HG02840 (cell line): ENCODE measurements at regions not wholly inside any gene's neighbourhood (a gene's known extent, or its start where the extent isn't known, plus 50 kb on each side); places are given as distances from the start of the nearest gene placed in this dataset.

Source experiments
- ATAC-seq: cut with Tn5 transposase; IDR thresholded peaks from one replicate; pipeline ENCODE4 v1.9.1; 2021; ENCODE audit warnings: mild to moderate bottlenecking, moderate library complexity, moderate number of reproducible peaks; ENCODE audit not compliant: unreplicated experiment, low FRiP score

DNA sequence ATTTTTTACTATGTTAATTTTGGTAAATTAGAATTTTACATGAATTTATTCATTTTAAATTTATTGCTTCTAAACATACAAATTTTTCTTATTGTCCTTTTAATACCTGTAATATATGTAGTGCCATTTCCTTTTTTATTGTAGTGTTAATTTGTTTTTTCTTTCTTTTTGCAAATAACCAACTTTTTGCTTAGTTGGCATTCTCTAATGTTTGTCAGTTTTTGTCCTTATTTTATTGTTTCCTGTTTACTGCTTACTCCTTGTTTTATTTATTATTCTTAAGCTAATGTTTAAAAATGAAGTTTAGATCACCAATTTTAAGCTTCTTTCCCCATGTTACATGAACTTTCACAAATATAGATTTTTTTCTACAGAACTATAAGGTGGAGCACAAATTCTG lies 516.6 kb downstream of the SLITRK1 start:
- no peak for ATAC-seq

DNA sequence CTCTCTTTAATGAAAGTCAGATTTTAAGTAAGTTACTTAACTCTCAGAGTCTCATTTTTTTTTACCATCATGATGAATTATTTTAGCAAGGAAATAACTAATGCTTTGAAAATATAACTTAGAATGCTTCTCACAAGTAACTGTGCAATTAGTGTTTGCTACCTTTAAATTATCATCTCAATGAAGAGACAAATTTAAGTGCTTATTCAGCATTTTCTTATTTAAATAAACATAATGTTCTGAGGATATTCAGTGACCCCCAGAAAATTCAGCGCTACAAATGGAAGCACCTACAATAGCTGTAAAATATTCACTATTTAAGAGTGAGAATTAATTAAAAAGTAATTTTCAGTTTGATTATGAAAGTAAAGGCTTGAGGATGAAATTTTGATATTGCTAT lies 527.2 kb downstream of the SLITRK1 start:
- ATAC-seq: no peak

DNA sequence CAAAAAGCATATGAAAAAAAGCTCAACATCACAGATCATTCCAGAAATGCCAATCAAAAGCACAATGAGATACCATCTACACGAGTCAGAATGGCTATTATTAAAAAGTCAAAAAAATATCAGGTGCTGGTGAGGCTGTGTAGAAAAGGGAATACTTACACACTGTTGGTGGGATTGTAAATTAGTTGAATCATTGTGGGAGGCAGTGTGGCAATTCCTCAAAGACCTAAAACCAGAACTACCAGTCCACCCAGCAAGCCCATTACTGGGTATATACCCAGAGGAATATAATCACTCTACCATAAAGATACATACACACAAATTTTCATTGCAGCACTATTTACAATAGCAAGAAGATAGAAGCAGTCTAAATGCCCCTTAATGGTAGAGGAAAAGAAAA lies 529.9 kb downstream of the SLITRK1 start:
- no peak for ATAC-seq

DNA sequence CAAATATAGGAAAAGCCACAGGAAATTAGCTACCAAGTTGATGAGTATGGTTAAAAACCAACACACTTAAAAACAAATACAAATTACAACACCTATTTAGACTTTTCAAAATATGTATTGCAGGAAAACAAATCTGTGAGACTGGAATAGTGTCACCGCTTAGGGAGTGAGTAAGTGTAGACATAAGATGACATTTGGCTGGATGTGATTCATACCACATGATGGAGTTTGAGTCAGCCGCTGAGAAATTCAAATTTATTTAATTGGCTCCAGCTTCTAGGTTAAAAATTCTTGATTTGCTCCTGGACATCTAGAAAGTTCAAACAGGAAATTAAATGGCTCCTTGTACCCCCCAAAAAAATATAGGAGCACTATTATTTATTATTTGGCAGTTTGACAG lies 531.7 kb downstream of the SLITRK1 start:
- ATAC-seq: no peak

DNA sequence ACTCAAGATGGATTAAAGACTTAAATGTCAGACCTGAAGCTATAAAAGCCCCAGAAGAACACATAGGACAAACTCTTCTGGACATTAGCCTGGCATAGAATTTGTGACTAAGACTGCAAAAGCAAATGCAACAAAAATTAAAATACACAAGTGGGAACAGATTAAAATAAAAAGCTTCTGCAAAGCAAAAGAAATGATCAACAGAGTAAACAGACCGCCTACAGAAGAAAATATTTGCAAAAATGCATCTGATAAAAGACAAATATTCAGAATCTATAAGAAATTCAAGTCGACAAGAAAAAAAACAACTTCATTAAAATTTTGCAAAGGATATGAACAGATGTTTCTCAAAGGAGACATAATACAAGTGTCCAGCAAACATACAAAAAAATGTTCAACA lies 537.8 kb downstream of the SLITRK1 start:
- ATAC-seq: no peak

DNA sequence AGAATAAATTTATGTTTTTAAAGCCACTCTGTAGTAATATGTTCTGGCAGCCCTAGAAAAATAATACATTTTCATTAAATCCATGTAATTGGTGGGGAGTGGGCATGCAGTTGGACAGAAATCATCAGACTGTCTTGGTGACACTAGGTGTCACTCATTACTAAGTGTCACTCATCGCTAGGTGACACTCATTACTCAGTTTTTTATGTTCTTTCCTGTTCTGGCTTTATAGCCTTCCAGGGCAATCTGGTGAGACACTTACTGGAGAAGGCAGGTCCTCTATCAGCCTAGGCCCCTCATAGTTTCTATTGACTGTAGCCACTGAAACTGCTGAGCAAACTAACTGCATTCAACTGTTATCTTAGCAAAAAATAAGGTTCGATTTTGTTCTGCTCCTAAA lies 542.1 kb downstream of the SLITRK1 start:
- no peak for ATAC-seq

DNA sequence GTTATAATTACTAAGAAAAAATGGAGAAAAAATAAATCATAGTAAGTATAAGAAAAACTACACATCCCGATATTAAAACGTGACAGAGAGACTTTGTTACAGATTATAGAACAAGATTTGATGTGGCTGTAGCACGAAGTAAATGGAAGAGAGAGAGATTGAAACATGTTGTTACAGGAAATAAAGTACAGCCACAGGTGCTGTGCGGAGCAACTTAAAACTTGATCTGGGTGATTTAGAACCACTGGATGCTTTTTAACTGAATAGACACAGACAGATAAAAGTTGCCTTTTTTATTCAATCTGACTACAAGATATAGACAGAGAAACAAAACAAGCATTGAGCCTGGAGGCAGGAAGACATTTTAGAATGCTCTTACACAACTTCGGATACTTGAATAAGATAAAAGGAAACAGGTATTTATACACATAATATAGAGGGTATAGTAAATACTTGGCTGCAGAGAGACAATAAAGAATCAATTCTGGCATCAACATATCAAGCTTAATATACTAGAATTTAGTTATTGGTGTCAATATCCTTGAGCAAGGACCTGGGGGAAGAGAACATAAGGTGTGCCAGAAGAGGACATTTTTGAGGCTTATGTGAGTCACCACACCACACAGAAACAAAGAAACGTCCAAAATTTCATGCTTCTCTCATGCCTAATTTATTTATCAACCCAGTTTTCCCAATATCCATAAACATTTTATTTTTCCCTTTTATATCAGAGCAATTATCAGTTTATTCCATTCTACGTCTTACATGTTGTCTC lies 548.5 kb downstream of the SLITRK1 start:
- no peak for ATAC-seq

DNA sequence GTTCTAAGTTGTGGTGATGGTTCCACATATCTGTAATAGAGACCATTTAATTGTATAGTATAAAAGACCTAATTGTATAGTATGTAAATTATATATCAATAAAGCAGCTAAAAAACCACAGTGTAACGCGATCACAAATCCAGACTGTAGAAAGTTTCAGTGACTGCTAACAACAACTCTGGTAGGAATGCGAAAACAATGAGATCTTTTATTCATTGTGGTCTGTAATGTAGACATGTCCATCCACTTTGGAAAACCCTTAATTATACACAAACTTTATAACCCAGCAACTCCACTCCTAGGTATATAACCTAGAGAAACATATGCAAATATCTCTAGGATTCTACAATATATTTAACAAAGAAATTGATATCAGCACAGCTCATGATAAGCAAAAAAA lies 549.5 kb downstream of the SLITRK1 start:
- ATAC-seq: no peak

DNA sequence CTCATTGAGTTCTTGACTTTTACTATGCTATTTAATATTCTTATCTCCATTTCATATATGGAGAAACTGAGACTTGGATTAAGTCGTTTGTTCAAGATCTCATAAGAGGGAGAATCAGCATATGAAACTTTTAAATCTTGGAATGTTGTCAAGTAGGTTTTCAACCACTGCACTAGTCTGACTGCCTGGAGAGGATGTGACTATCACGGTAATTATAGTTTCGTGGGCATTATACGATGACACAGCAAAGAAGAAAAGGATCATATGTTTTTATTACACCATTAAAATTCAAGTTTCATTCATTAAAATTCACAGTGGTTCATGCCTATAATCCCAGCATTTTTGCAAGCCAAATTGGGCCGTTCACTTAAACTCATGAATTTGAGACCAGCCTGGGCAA lies 555.2 kb downstream of the SLITRK1 start:
- no peak for ATAC-seq

DNA sequence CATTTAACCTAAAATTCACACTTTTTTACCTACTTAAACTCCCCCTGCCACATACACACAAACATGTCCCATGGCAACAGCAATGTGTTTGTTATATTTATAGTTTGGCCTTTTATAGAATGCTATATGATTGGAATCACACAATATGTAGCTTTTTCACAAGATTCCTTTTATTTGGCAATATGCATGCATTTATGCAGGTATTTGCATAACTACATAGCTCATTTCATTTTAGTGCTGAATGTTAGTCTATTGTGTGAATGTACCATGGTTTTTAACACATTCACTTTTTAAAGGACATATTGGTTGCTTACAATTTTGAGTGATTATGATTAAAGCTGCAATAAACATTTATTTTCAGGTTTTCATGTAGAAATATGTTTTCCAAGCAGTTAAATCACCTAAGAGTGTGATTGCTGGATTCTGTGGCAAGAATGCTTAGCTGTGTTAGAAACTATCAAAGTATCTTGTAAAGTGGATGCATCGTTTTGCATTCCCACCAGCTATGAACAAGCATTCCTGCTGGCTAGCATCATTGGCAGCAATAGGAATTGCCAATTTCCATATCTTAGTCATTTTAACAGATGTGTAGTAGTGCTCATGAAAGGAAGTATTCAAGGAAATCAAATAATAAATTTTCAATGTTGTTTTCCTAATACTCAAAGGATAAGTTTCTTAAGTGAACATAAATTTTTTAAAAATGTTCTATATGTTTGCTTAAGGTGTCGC lies 557.0 kb downstream of the SLITRK1 start:
- no peak for ATAC-seq

DNA sequence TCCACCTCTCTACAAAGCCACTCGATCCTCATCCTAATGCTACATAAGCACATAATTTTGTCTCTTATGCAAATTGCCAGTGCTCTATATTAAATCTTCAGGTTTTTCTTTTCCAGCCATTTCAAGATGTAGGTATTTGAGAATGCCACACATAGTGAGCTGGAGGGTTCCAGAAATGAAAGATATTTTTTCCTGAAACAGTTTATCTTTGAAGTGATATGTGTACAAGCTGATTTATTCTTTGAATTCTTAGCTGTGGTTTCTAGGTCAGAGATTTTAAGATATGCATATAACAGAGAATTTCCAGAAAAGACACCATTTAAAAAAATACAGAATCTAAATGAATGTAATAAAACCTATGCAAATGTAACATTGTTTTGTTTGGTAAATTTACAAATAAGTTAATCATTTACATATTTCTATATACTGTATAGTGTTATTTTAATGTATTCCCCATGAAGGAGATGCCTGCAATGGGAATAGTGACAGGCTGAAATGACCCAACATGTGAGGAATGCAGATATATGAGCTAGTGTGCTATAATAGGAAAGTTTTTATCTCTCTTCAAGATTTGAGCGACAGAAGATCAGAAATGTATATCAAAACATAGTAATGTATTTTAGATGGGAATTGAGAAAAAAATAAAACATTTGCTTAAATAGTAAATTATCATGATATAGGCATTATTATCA lies 570.2 kb downstream of the SLITRK1 start:
- ATAC-seq: no peak

DNA sequence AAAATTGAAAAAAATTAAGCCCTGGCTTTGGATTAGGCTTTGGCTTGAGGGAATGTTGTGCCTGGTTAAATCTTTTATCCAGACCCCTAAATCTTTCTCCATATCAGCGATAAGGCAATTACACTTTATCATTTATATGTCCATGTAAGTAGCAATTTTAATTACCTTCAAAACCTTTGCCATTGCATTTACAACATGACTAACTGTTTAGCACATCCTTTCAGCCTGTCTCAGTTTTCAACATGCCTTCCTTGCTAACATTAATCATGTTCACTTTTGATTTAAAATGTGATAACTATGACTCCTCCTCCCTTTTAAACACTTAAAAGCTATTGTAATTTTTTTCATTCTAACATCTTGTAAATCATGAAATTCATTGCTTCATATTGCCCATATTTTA lies 583.7 kb downstream of the SLITRK1 start:
- ATAC-seq: no peak

DNA sequence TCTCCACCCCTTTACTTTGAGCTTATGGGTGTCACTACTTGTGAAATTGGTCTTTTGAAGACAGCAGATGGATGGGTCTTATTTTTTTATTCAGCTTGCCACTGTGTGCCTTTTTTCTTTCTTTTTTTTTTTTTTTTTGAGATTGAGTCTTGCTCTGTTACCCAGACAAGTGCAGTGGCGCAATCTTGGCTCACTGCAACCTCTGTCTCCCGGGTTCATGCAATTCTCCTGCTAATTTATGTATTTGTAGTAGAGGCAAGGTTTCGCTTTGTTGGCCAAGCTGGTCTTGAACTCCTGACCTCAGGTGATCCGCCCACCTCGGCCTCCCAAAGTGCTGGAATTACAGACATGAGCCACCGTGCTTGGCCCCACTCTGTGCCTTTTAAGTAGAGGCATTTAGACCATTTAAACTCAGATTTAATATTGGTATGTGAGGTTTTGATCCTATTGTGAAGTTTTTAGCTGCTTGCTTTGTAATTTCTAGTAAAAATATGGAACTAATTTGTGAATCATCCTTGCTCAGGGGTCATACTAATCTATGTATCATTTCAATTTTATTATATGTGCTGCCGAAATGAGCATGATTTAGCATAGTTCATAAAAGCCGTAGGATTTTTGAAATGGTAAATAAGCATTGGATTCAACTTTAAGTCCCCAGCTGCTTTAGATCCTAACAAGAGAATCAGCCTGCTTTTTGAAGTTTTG lies 584.5 kb downstream of the SLITRK1 start:
- ATAC-seq: no peak

DNA sequence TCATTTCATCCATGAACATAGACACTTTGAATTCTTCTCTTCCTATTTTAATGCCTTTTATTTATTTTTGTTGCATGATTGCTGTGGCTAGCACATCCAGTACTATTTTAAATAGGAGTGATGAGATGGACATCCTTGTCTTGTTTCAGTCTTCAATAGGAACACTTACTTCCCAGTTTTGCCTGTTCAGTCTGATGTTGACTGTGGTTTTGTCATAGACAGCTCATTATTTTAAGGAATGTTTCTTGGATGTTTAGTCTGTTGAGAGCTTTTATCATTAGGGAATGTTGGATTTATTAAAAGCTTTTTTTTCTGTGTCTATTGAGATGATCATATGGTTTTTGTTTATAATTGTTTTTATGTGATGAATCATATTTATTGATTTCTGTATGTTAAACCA lies 586.6 kb downstream of the SLITRK1 start:
- no peak for ATAC-seq

DNA sequence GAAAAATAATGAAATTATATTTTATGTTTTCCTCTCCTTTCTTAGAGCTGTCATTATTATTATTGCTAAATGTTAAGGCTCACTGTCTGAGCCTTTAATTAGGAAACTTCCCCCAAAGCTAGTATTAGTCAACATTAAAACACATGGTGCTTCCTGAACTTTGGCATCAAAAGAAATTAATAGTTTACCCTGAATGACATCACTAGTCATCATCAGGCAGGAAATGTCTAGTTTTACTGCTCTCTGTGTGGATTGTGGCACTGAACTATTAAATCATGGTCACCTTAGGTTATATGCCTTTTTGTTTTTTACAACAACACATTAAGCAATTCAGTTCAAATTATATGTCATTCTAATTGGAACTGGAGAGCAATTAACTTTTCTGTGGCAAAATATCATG lies 595.5 kb downstream of the SLITRK1 start:
- no peak for ATAC-seq

DNA sequence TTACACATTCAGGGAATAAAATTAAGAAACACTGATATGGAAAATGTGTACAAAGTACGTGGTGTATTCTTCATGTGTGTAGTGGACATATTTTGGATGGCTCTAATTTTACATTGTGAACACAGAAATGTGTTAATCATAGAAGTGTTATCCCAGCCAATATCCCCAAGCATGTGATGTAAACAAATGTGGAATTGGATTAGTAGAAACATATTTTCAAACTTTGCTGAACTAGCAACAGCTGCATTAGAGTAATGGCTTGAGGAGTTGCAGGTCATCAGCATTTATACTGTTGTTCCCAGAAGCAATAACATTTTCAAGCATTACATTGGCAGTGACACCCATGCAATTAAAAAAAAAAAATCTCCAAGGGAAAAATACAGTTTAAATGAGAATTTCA lies 600.6 kb downstream of the SLITRK1 start:
- no peak for ATAC-seq

DNA sequence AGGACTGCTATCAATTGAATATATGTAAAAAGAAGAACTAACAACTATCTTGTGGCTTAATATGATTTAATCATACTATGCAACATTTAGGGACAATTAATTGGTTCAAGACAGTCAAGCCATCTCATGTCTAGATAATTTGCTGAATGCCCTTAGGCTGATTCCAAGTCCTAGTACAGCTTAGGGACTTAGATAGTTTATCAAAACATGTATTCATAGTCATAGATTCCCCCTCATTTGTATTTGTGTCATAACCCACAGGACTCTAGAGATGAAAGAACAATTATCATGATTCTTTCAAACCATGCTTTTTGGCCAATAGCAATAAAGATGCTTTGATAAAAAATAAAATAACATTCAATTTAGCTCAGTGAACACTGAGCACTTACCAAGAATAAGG lies 607.6 kb downstream of the SLITRK1 start:
- no peak for ATAC-seq

DNA sequence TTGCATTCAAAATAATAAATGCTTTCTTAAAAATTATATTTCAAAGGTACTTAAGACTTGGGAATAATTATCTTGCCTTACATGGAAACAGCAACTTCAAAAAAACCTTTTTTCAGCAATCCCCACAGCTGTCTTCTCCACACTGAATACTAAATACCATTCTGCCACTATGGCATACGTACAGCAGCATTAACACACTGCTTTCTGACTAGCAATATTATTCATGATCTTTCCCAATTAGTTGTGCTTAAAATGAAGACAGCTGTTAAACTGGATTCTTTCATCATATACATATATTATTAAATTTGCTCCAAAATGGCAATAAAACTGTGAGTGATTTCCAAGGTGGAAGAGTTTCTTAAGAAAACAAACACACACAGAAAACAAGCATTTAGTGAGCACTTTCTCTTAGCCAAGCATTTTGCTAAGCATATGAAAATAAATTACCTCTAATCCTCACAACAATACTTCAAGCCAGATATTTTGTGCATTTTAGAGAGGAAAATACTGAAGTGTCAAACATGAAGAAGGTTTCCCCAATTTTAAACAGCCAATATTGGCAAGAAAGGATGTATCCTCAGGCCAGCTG lies 609.5 kb downstream of the SLITRK1 start:
- no peak for ATAC-seq

DNA sequence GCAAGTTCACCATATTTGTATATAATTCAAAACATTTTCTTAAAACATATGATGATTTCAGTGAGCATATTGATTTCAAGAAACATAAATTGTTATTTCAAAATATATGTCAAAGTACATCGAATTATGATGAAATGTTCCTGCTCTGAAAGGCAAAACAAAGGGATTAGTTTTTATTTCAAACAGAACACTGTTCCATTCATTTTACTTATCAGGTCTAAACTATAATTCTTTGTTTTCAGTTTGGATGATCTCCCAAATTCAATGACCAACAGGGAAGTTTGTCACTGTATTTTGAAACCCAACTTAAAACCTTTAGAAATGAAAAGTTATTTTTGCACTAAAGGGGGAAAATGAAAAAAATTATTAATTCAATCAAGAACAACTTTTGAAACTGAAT lies 610.2 kb downstream of the SLITRK1 start:
- ATAC-seq: no peak

DNA sequence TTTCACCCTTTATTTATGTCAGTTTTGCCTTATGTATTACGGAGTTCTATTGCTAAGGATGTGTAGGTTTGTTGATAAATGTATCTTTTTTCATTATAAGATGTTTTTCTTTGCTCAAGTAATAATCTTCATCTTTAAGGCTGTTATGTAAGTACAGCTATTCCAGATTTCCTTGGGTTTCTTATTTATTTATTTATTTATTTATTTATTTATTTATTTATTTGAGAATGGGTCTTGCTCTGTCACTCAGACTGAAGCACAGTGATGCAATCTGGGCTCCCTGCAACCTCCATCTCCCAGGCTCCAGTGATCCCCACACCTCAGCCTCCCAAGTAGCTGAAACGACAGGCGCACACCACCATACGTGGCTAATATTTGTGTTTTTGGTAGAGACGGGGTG lies 617.0 kb downstream of the SLITRK1 start:
- ATAC-seq: no peak

DNA sequence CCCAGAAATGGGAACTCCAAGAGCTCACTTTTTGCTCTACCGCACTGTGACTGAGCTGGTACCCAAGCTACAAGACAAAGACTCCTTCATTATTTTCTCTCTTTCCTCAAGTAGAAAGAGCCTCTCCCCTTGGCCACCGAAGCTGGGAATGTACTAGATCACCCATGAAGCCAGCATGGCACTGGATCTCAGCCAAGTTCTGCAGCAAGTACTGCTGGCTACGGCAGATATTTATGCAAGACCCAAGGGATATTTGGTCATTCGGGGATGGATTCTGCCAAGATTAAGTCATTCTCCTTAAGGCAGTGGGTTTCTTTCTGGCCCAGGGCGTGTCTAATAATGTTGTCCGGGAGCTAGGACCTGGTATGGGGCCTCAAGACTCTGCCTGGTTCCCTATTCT lies 633.5 kb downstream of the SLITRK1 start:
- no peak for ATAC-seq
